B cell (primary cell): ENCODE measurements at regions not wholly inside any gene's neighbourhood (a gene's known extent, or its start where the extent isn't known, plus 50 kb on each side); places are given as distances from the start of the nearest gene placed in this dataset.
"Not testable (repeated sequence)": the region's sequence is repeated elsewhere in the genome, so short reads cannot be mapped to it uniquely, and the experiment has no call there.

Experiments
- ATAC-seq: fragments of 200-7000 bp; cut with Tn5 transposase; one replicate; pipeline ENCODE4 v1.10.0; 2021; ENCODE audit warnings: low read depth, mild to moderate bottlenecking, moderate number of reproducible peaks, moderate library complexity
- CTCF ChIA-PET: fragments of 350-600 bp; sonication (Branson Sonifier 250); formaldehyde crosslinking; loops from one replicate; lab custom pipeline; 2021; ENCODE audit warnings: antibody characterized with exemption, inconsistent platforms; lab: Charles Lee
- POLR2A ChIA-PET: fragments of 350-600 bp; sonication (Branson Sonifier 250); formaldehyde crosslinking; loops from one replicate; lab custom pipeline; 2021; ENCODE audit warnings: antibody characterized with exemption; lab: Charles Lee
- DNase-seq: peaks from one replicate; pipeline ENCODE4 v3.0.0; 2013
- H2AFZ ChIP-seq: 2 replicates; pipeline ENCODE4 v1.6.1; 2012; ENCODE audit warnings: mild to moderate bottlenecking, low read depth, low read length; ENCODE audit not compliant: insufficient read depth, poor library complexity, severe bottlenecking
- H3K27ac ChIP-seq, 2 donors: 1 replicate in 1 of 2; 2 replicates in 1 of 2; pipeline ENCODE4 v1.5.1; 2012 to 2013; ENCODE audit warnings: low read length in 2 of 2, mild to moderate bottlenecking in 2 of 2, moderate library complexity in 1 of 2
- H3K27me3 ChIP-seq, 4 experiments: fragments of 200-600 bp in 1 of 4; sonication (generic) in 1 of 4; replicated peaks in 1 of 4; 1 replicate in 2 of 4; 2 replicates in 2 of 4; pipeline versions ENCODE4 v1.6.1 to v1.7.0; 2013 to 2016; ENCODE audit warnings: low read length in 3 of 4, mild to moderate bottlenecking in 2 of 4, mixed read lengths in 1 of 4, moderate library complexity in 1 of 4; ENCODE audit not compliant: insufficient read depth in 4 of 4, control insufficient read depth in 3 of 4; ENCODE audit errors: control extremely low read depth in 1 of 4
- H3K36me3 ChIP-seq, 2 experiments: replicated peaks in 1 of 2; 1 replicate in 1 of 2; 2 replicates in 1 of 2; pipeline versions ENCODE4 v1.6.1 to v1.7.1; 2013; ENCODE audit warnings: low read length in 1 of 2; ENCODE audit not compliant: insufficient read depth in 2 of 2, control insufficient read depth in 1 of 2; ENCODE audit errors: control extremely low read depth in 1 of 2, extremely low read depth in 1 of 2
- H3K4me1 ChIP-seq, 2 donors: fragments of 200-600 bp in 1 of 2; sonication (generic) in 1 of 2; 1 replicate in 1 of 2; 2 replicates in 1 of 2; pipeline versions ENCODE4 v1.5.1 to v1.6.1; 2013 to 2017; ENCODE audit warnings: low read length in 2 of 2; ENCODE audit not compliant: control insufficient read depth in 2 of 2, insufficient read depth in 2 of 2
- H3K4me2 ChIP-seq: replicated peaks from 2 replicates; pipeline ENCODE3; 2012; ENCODE audit warnings: mild to moderate bottlenecking, low read depth, low read length; ENCODE audit not compliant: poor library complexity, severe bottlenecking
- H3K4me3 ChIP-seq, 5 experiments: fragments of 200-600 bp in 1 of 5; sonication (generic) in 1 of 5; 1 replicate in 3 of 5; 2 replicates in 2 of 5; pipeline versions ENCODE4 v1.5.1 to v1.7.0; 2011 to 2016; ENCODE audit warnings: low read length in 4 of 5, mild to moderate bottlenecking in 4 of 5, low read depth in 2 of 5, control low read depth in 1 of 5, moderate library complexity in 1 of 5; ENCODE audit not compliant: insufficient read depth in 1 of 5; ENCODE audit errors: control extremely low read depth in 1 of 5, extremely low read depth in 1 of 5
- H3K79me2 ChIP-seq: fragments of 200-600 bp; sonication (generic); one replicate; pipeline ENCODE4 v1.6.0; 2016; ENCODE audit warnings: low read length; ENCODE audit not compliant: control insufficient read depth, insufficient read depth
- H3K9ac ChIP-seq: fragments of 200-600 bp; sonication (generic); 2 replicates; pipeline ENCODE4 v1.6.1; 2017; ENCODE audit warnings: mild to moderate bottlenecking, low read length, moderate library complexity
- H3K9me3 ChIP-seq, 3 donors: one replicate each; pipeline versions ENCODE4 v1.6.1 to v1.7.1; 2013; ENCODE audit warnings: low read length in 2 of 3; ENCODE audit not compliant: control insufficient read depth in 2 of 3, insufficient read depth in 1 of 3; ENCODE audit errors: control extremely low read depth in 1 of 3
- H4K20me1 ChIP-seq: 2 replicates; pipeline ENCODE4 v1.6.0; 2012; ENCODE audit warnings: mild to moderate bottlenecking, low read length; ENCODE audit not compliant: insufficient read depth, control insufficient read depth, poor library complexity, severe bottlenecking
- H3K27ac Mint-ChIP-seq: one replicate; pipeline ENCODE4 v1.8.0; 2021; ENCODE audit warnings: mixed read lengths
- H3K27me3 Mint-ChIP-seq: one replicate; pipeline ENCODE4 v1.8.0; 2021; ENCODE audit warnings: mixed read lengths
- H3K4me1 Mint-ChIP-seq: one replicate; pipeline ENCODE4 v1.8.0; 2021; ENCODE audit warnings: mixed read lengths
- H3K4me3 Mint-ChIP-seq: one replicate; pipeline ENCODE4 v1.8.0; 2021; ENCODE audit warnings: mixed read lengths
- H3K9me3 Mint-ChIP-seq: one replicate; pipeline ENCODE4 v1.8.0; 2022; ENCODE audit warnings: mixed read lengths; ENCODE audit not compliant: insufficient read depth
- EZH2 ChIP-seq: IDR thresholded peaks from 2 replicates; pipeline ENCODE4 v1.6.1; 2012; ENCODE audit warnings: borderline replicate concordance, low read depth, mild to moderate bottlenecking, moderate library complexity, low read length; ENCODE audit not compliant: insufficient read depth, poor library complexity, severe bottlenecking
- WGBS: methylation state at CpG from one replicate; pipeline ENCODE4 v1.1.5; 2013; ENCODE audit warnings: missing lambda C conversion rate; ENCODE audit not compliant: insufficient coverage; 5-methylcytosine and 5-hydroxymethylcytosine counted together
- intact Hi-C: fragments of 100-400 bp; cut with micrococcal nuclease; formaldehyde crosslinking; loops from one replicate; pipeline ENCODE4 v1.10.0; 2022
- TF ChIP-seq, protein P1 (sequence below): fragments of 200-600 bp; IDR thresholded peaks from one replicate; pipeline ENCODE4 v1.8.0; 2022; ENCODE audit warnings: antibody characterized with exemption, mild to moderate bottlenecking

DNA sequence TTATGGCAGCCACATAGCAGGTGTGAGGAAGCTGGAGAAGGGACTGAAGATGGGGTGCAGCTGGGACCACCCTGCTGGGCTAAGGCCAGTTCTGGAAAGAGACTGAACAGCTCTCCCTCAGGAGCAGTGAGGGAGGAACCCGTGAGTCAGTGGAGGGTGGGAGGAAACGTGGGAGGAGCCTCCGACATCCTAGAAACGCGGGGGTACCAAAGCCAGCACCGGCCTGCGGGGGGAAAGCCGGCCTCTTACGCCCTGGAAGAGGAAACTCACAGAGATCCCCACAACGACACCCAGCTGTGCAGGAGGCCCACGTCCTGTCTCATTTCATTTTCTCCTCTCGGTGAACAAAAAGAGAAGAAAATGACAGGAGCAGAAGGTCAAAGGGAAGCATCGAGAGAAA is 185.8 kb upstream of the IRX4 start:
- H3K9me3 Mint-ChIP-seq: peaks cover 3% of the 10 kb centered on the region

DNA sequence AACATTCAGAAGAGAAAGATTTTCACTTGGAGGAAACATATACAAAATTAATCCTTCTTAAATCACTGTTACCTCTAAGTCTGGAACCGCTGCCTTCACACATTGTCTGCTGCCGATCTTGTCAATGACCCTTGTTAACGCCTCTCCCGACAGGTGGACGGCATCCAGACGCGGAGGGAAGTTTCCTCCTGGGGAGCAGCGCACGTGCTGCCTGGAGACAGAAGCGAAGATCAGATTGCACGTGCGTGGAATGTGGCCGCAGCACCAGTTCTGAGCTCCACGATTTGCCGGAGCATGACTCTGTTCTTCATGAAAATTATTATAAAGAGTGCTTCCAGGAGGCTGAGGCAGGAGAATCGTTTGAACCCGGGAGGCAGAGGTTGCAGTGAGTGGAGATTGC is 183.6 kb upstream of the IRX4 start:
- H3K9me3 Mint-ChIP-seq: peaks cover 3% of the 10 kb centered on the region
- no peaks in the 10 kb centered on the region for H3K27me3 Mint-ChIP-seq
- DNase-seq (no peak), ATAC-seq (no peak)
- no peak for TF ChIP-seq EZH2
- TF ChIP-seq, protein P1, sequence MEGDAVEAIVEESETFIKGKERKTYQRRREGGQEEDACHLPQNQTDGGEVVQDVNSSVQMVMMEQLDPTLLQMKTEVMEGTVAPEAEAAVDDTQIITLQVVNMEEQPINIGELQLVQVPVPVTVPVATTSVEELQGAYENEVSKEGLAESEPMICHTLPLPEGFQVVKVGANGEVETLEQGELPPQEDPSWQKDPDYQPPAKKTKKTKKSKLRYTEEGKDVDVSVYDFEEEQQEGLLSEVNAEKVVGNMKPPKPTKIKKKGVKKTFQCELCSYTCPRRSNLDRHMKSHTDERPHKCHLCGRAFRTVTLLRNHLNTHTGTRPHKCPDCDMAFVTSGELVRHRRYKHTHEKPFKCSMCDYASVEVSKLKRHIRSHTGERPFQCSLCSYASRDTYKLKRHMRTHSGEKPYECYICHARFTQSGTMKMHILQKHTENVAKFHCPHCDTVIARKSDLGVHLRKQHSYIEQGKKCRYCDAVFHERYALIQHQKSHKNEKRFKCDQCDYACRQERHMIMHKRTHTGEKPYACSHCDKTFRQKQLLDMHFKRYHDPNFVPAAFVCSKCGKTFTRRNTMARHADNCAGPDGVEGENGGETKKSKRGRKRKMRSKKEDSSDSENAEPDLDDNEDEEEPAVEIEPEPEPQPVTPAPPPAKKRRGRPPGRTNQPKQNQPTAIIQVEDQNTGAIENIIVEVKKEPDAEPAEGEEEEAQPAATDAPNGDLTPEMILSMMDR: no peak
- WGBS: 81% methylated on average over 15 of the region's 17 CpGs
- peaks cover 0 to 6% (median 0%) of the 10 kb centered on the region in 3 donors for H3K9me3 ChIP-seq
- H3K27ac ChIP-seq: no peak overlapping the region
- H2AFZ ChIP-seq: no peak overlapping the region
- no peaks in the 10 kb centered on the region for H3K36me3 ChIP-seq
- no peak overlapping the region for H3K27ac Mint-ChIP-seq
- no peaks in the 10 kb centered on the region for H4K20me1 ChIP-seq
- H3K79me2 ChIP-seq: no peaks in the 10 kb centered on the region
- CTCF ChIA-PET: no interaction called here
- no peaks in the 10 kb centered on the region for H3K27me3 ChIP-seq
- no peaks in the 10 kb centered on the region for H3K4me1 Mint-ChIP-seq
- H3K4me3 ChIP-seq: no peak overlapping the region
- no peak overlapping the region for H3K9ac ChIP-seq
- intact Hi-C loops: no loop called here
- no peaks in the 10 kb centered on the region for H3K4me1 ChIP-seq
- no peak overlapping the region for H3K4me3 Mint-ChIP-seq
- H3K4me2 ChIP-seq: no peak overlapping the region
- POLR2A ChIA-PET: no interaction called here

More for the DNA sequence above, 185.8 kb upstream of the IRX4 start:
- Histone ChIP-seq H3K4me1 (no peaks in the 10 kb centered on the region), H3K9ac (no peak overlapping the region), H3K9me3 (peaks cover 0 to 6% (median 0%) of the 10 kb centered on the region in 3 donors), H3K4me3 (no peak overlapping the region), H3K79me2 (no peaks in the 10 kb centered on the region), H3K4me2 (no peak overlapping the region), H4K20me1 (no peaks in the 10 kb centered on the region), H3K27me3 (no peaks in the 10 kb centered on the region), H3K36me3 (no peaks in the 10 kb centered on the region), H3K27ac (no peak overlapping the region), H2AFZ (no peak overlapping the region)
- Mint-ChIP-seq H3K4me1 (no peaks in the 10 kb centered on the region), H3K4me3 (no peak overlapping the region), H3K27ac (no peak overlapping the region), H3K27me3 (no peaks in the 10 kb centered on the region)
- ATAC-seq: no peak
- POLR2A ChIA-PET: no interaction called here
- 78% methylated on average over 8 of the region's 13 CpGs for WGBS
- CTCF ChIA-PET: no interaction called here
- no peak for DNase-seq
- TF ChIP-seq, protein P1: no peak
- no peak for TF ChIP-seq EZH2
- intact Hi-C loops: no loop called here

DNA sequence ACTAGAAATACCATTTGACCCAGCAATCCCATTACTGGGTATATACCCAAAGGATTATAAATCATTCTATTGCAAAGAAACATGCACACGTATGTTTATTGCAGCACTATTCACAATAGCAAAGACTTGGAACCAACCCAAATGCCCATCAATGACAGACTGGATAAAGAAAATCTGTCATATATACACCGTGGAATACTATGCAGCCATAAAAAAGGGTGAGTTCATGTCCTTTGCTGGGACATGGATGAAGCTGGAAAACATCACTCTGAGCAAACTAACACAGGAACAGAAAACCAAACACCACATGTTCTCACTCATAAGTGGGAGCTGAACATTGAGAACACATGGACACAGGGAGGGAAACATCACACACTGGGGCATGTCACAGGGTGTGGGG is 180.7 kb upstream of the IRX4 start:
- H3K4me3 Mint-ChIP-seq, H3K27ac Mint-ChIP-seq, CTCF ChIA-PET, H3K36me3 ChIP-seq, H2AFZ ChIP-seq, H3K4me1 ChIP-seq, POLR2A ChIA-PET, H3K4me1 Mint-ChIP-seq, ATAC-seq, H3K4me3 ChIP-seq, H3K27ac ChIP-seq, H3K4me2 ChIP-seq, H3K27me3 Mint-ChIP-seq, H3K9me3 ChIP-seq, H4K20me1 ChIP-seq, H3K79me2 ChIP-seq, intact Hi-C loops, H3K9me3 Mint-ChIP-seq, DNase-seq, H3K9ac ChIP-seq, H3K27me3 ChIP-seq: not testable (repeated sequence)
- WGBS: 100% methylated on average over 1 of the region's 2 CpGs
